Osteoblast (primary cell): ENCODE measurements at regions not wholly inside any gene's neighbourhood (a gene's known extent, or its start where the extent isn't known, plus 50 kb on each side); places are given as distances from the start of the nearest gene placed in this dataset.

Source experiments
- DNase-seq: peaks from one replicate; pipeline ENCODE4 v3.0.0; 2011; ENCODE audit warnings: low spot score, mixed read lengths; ENCODE audit not compliant: insufficient read length; ENCODE audit errors: missing footprints
- H2AFZ ChIP-seq: 2 replicates; pipeline ENCODE4 v1.6.0; 2011; ENCODE audit warnings: mild to moderate bottlenecking, low read length
- H3K27ac ChIP-seq: 2 replicates; pipeline ENCODE4 v1.5.1; 2011; ENCODE audit warnings: mild to moderate bottlenecking, low read depth, low read length, moderate library complexity
- H3K27me3 ChIP-seq: 2 replicates; pipeline ENCODE4 v1.6.0; 2012; ENCODE audit warnings: mild to moderate bottlenecking, control low read depth, inconsistent platforms, low read length, moderate library complexity; ENCODE audit not compliant: insufficient read depth
- H3K36me3 ChIP-seq: 2 replicates; pipeline ENCODE4 v1.5.1; 2011; ENCODE audit warnings: mild to moderate bottlenecking, low read length, control low read depth, moderate library complexity; ENCODE audit not compliant: insufficient read depth
- H3K4me1 ChIP-seq: 2 replicates; pipeline ENCODE4 v1.5.1; 2011; ENCODE audit warnings: mild to moderate bottlenecking, low read length, control low read depth, moderate library complexity; ENCODE audit not compliant: insufficient read depth
- H3K4me2 ChIP-seq: 2 replicates; pipeline ENCODE4 v1.6.0; 2011; ENCODE audit warnings: mild to moderate bottlenecking, low read length; ENCODE audit not compliant: insufficient read depth
- H3K4me3 ChIP-seq: fragments of 200-600 bp; sonication (generic); 3 replicates; pipeline ENCODE4 v1.5.1; 2012; ENCODE audit warnings: mild to moderate bottlenecking, low read length, inconsistent platforms; ENCODE audit not compliant: insufficient read depth
- H3K79me2 ChIP-seq: 2 replicates; pipeline ENCODE4 v1.6.0; 2012; ENCODE audit warnings: mild to moderate bottlenecking, low read length, control low read depth, inconsistent platforms; ENCODE audit not compliant: insufficient read depth
- H3K9me3 ChIP-seq: 2 replicates; pipeline ENCODE4 v1.5.1; 2011; ENCODE audit warnings: low read depth, low read length, control low read depth
- H4K20me1 ChIP-seq: 2 replicates; pipeline ENCODE4 v1.6.0; 2012; ENCODE audit warnings: mild to moderate bottlenecking, low read length, control low read depth; ENCODE audit not compliant: insufficient read depth
- CTCF ChIP-seq: IDR thresholded peaks from 2 replicates; pipeline ENCODE4 v1.5.1; 2011; ENCODE audit warnings: mild to moderate bottlenecking, low read depth, low read length, moderate library complexity; ENCODE audit errors: extremely low read depth

DNA sequence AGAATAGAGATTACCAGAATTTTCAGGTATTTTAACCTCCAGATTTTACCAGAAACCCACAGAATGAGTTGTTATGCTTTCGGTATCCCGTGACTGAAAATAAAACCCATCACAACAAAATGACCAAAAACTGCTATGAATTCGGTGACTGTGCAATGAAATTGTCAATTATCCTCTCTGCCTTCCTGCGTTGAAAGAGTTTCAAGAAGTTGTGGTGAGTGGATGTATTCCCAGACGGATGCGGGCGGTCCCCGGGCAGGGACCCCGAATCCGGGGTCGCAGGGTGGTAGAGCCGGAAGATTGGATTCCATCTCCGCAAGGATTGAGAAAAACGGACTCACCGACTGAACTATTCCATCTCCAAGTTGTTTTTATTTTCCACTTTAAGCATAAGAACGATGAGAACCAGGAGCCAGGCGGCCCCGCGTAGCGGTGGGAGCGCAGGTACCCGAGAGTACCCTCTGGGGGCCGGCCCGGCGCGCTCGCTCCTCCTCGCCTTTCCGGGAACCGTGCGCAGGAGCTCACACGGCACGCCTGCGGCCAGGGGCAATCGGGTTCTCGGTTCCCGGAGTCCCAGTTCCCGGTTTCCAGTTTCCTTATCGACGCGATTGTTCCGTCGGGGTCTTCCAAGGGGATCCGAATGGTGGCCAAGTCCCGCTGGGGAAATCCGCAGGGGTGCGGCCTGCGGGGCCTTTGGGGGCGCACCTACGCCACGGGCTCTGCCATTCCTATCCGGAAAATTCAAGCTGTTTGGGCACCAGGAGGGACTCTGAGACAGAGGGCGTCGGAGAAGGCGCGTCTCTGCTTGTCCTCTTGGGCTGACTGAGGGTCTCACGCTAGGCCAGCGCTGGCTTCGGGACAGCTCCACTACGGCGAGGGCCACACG, 104.9 kb upstream of the PRDM1 start:
- Histone ChIP-seq H3K27me3 (no peaks in the 10 kb centered on the region), H2AFZ (peak overlapping the region; percentile 90), H3K36me3 (no peaks in the 10 kb centered on the region), H3K4me1 (no peaks in the 10 kb centered on the region), H3K4me2 (peak overlapping the region; percentile 91), H4K20me1 (no peaks in the 10 kb centered on the region), H3K4me3 (peak overlapping the region; percentile 81), H3K9me3 (no peaks in the 10 kb centered on the region), H3K27ac (peak overlapping the region; percentile 19), H3K79me2 (no peaks in the 10 kb centered on the region)
- no peak for TF ChIP-seq CTCF
- peak; percentile 86 for DNase-seq

DNA sequence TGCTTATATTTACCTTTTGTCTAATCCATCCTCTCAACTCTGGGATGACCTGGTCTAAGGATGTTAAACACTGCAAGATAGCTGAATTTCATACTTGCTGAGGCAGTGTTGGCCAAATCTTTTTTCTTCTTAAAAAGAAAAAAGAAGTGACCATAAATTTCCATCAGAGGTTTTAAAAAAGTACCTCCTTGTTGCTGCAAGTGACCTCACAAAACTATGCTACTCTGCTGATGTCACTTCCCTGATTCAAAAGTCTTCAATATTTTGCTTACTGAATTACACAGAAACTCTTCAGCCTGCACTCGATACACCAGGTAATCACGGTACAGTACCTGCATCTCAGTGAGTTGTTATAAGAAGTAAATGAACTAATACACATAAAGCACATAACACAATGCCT, 107.2 kb upstream of the PRDM1 start:
- H3K36me3 ChIP-seq: no peaks in the 10 kb centered on the region
- no peaks in the 10 kb centered on the region for H3K4me1 ChIP-seq
- H3K4me3 ChIP-seq: no peak overlapping the region
- H3K27ac ChIP-seq: no peak overlapping the region
- no peaks in the 10 kb centered on the region for H4K20me1 ChIP-seq
- no peak for TF ChIP-seq CTCF
- H3K9me3 ChIP-seq: no peaks in the 10 kb centered on the region
- H3K79me2 ChIP-seq: no peaks in the 10 kb centered on the region
- H3K4me2 ChIP-seq: no peak overlapping the region
- no peaks in the 10 kb centered on the region for H3K27me3 ChIP-seq
- no peak overlapping the region for H2AFZ ChIP-seq
- no peak for DNase-seq

- no peak overlapping the region for H2AFZ ChIP-seq
- no peak overlapping the region for H3K4me2 ChIP-seq
- no peak for DNase-seq
- H3K9me3 ChIP-seq: peaks cover under 1% of the 10 kb centered on the region
- no peak for TF ChIP-seq CTCF
- no peak overlapping the region for H3K4me3 ChIP-seq
- no peaks in the 10 kb centered on the region for H3K4me1 ChIP-seq
- no peaks in the 10 kb centered on the region for H3K36me3 ChIP-seq
- H4K20me1 ChIP-seq: no peaks in the 10 kb centered on the region
- H3K79me2 ChIP-seq: no peaks in the 10 kb centered on the region
- H3K27ac ChIP-seq: no peak overlapping the region
- no peaks in the 10 kb centered on the region for H3K27me3 ChIP-seq
Observed at GRCh38 chr6:105977934-105978504, 108.1 kb upstream of the PRDM1 start.

DNA sequence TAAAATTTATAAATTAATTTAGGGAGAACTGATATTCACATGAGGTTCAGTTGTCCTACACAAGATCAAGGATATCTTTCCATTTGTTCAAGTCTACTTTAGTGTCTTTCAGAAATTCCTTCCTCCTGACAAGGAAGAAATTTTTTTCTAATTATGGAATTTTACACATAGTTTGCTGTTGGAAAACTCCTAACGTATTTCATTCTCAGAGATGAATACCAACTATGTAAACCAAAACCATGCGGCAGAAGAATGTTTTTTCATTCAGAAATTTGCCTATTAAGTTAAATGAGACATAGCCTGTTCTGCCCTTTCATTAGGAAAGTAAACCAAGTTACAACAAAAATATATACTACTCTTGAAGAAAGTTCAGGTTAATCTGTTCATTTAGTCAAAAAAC, 111.2 kb upstream of the PRDM1 start:
- H3K79me2 ChIP-seq: no peaks in the 10 kb centered on the region
- H3K27me3 ChIP-seq: no peaks in the 10 kb centered on the region
- no peak for TF ChIP-seq CTCF
- no peaks in the 10 kb centered on the region for H3K4me1 ChIP-seq
- H3K36me3 ChIP-seq: no peaks in the 10 kb centered on the region
- DNase-seq: no peak
- peaks cover 6% of the 10 kb centered on the region for H3K9me3 ChIP-seq
- H3K4me2 ChIP-seq: no peak overlapping the region
- no peaks in the 10 kb centered on the region for H4K20me1 ChIP-seq
- no peak overlapping the region for H3K27ac ChIP-seq
- H3K4me3 ChIP-seq: no peak overlapping the region
- no peak overlapping the region for H2AFZ ChIP-seq
